Left lung (tissue), 4 donors: ENCODE measurements at regions not wholly inside any gene's neighbourhood (a gene's known extent, or its start where the extent isn't known, plus 50 kb on each side); places are given as distances from the start of the nearest gene placed in this dataset.
"Not testable (repeated sequence)": the region's sequence is repeated elsewhere in the genome, so short reads cannot be mapped to it uniquely, and the experiment has no call there.

ENCODE experiments used
- ATAC-seq: fragments of 200-7000 bp; cut with Tn5 transposase; one replicate; pipeline ENCODE4 v1.9.1; 2020; ENCODE audit warnings: moderate library complexity
- DNase-seq, 4 donors: peaks; one replicate each; pipeline ENCODE4 v3.0.0-alpha.2; 2013 to 2020
- H3K27ac ChIP-seq, 2 donors: fragments of 200-600 bp; sonication (generic) in 1 of 2; one replicate each; pipeline versions ENCODE4 v1.5.0 to v1.8.0; 2020 to 2021
- H3K27me3 ChIP-seq, 2 donors: fragments of 200-600 bp; sonication (generic) in 1 of 2; one replicate each; pipeline versions ENCODE4 v1.5.0 to v1.8.0; 2020 to 2021
- H3K36me3 ChIP-seq, 2 donors: fragments of 200-600 bp; sonication (generic) in 1 of 2; one replicate each; pipeline versions ENCODE4 v1.5.0 to v1.8.0; 2020 to 2021
- H3K4me1 ChIP-seq, 2 donors: fragments of 200-600 bp; one replicate each; pipeline ENCODE4 v1.8.0; 2021
- H3K4me3 ChIP-seq, 2 donors: fragments of 200-600 bp; sonication (generic) in 1 of 2; one replicate each; pipeline versions ENCODE4 v1.5.0 to v1.8.0; 2020 to 2021; ENCODE audit warnings: mild to moderate bottlenecking in 1 of 2
- H3K9me3 ChIP-seq, 2 donors: fragments of 200-600 bp; sonication (generic) in 1 of 2; one replicate each; pipeline versions ENCODE4 v1.5.0 to v1.8.0; 2020 to 2021
- intact Hi-C, 2 donors: fragments of 100-400 bp; cut with DNase I; formaldehyde crosslinking; loops; one replicate each; pipeline versions ENCODE4 v1.11.2 to v1.14.2; 2022
- TF ChIP-seq, protein P1 (sequence below), 2 donors: fragments of 200-600 bp; sonication (generic) in 1 of 2; IDR thresholded peaks; one replicate each; pipeline versions ENCODE4 v1.5.0 to v1.8.0; 2021; ENCODE audit warnings: antibody characterized with exemption in 2 of 2
- donor health status: DM: no; HTN: yes; CAD: no.
- donor health status: DM: no; HTN: no; CAD: no.

- ATAC-seq (no peak), DNase-seq (no peak)
- Histone ChIP-seq H3K9me3 (peaks cover 0 to 5% of the 10 kb centered on the region in 2 donors), H3K27me3 (no peaks in the 10 kb centered on the region), H3K4me3 (no peak overlapping the region), H3K36me3 (no peaks in the 10 kb centered on the region), H3K4me1 (no peaks in the 10 kb centered on the region), H3K27ac (no peak overlapping the region)
- intact Hi-C loops = no loop called here
- TF ChIP-seq, protein P1, sequence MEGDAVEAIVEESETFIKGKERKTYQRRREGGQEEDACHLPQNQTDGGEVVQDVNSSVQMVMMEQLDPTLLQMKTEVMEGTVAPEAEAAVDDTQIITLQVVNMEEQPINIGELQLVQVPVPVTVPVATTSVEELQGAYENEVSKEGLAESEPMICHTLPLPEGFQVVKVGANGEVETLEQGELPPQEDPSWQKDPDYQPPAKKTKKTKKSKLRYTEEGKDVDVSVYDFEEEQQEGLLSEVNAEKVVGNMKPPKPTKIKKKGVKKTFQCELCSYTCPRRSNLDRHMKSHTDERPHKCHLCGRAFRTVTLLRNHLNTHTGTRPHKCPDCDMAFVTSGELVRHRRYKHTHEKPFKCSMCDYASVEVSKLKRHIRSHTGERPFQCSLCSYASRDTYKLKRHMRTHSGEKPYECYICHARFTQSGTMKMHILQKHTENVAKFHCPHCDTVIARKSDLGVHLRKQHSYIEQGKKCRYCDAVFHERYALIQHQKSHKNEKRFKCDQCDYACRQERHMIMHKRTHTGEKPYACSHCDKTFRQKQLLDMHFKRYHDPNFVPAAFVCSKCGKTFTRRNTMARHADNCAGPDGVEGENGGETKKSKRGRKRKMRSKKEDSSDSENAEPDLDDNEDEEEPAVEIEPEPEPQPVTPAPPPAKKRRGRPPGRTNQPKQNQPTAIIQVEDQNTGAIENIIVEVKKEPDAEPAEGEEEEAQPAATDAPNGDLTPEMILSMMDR (IDR thresholded peaks at IDR 0.05) = no peak
Measured at GRCh38 chr10:65670087-65670486, 1255.7 kb upstream of the LRRTM3 start.

DNA sequence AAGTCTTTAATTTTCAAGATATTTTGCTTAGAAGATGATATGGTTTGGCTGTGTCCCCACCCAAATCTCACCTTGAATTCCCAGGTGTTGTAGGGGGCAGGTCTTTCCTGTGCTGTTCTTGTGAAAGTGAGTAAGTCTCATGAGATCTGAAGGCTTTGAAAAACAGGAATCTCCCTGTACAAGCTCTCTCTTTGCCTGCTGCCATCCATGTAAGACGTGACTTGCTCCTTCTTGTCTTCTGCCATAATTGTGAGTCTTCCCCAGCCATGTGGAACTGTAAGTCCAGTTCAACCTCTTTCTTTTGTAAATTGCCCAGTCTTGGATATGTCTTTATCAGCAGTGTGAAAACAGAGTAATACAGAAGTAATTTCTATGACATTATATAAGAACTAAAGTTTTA lies 1255.2 kb upstream of the LRRTM3 start:
- intact Hi-C loops, ATAC-seq, H3K27ac ChIP-seq, H3K9me3 ChIP-seq, H3K36me3 ChIP-seq, H3K4me3 ChIP-seq, H3K4me1 ChIP-seq, H3K27me3 ChIP-seq, DNase-seq: not testable (repeated sequence)

DNA sequence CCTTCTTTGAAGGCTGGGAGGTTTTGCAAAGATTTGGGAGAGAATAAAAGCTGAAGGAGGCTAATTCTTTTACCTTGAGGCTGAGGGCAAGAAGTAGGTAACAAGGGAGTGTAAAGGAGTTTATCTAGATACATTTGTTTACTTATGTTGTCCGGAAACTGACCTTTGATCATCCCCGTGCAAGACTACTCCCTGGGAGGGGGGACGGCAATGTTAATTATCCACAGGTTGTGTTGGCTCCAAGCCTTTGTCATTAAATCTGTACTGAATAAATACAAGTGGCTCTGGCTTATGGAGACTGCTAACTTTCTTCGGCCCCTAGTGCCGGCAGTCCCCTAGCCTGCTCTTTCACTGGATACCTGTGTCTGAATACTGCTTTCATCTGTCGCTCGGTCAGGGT lies 1250.6 kb upstream of the LRRTM3 start:
- Histone ChIP-seq H3K36me3 (no peaks in the 10 kb centered on the region), H3K27ac (no peak overlapping the region), H3K4me1 (no peaks in the 10 kb centered on the region), H3K27me3 (no peaks in the 10 kb centered on the region), H3K4me3 (no peak overlapping the region), H3K9me3 (peaks cover 0 to 5% of the 10 kb centered on the region in 2 donors)
- DNase-seq (no peak), ATAC-seq (no peak)
- TF ChIP-seq, protein P1 (IDR thresholded peaks at IDR 0.05) = no peak
- intact Hi-C loops = no loop called here

DNA sequence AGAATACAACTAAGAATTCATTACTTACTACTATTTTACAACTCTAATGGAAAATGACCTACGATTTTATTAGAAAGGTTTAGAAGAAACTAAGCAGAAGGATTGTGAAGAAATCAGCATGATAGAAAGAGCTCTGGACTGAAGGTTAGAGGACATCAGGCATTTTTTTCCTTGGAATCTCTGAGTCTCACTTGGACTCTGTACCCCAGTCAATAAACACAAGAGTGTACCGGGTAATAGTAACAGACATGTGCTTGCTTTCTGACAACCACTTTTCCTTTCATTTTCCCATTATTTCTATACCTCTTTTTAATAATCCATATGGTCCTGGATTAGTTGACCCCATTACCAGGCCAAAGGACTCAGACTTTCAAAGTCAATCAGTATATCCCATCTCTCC lies 1240.9 kb upstream of the LRRTM3 start:
- ATAC-seq = no peak
- TF ChIP-seq, protein P1 (IDR thresholded peaks at IDR 0.05) = no peak
- intact Hi-C loops = no loop called here
- Histone ChIP-seq H3K36me3 (no peaks in the 10 kb centered on the region), H3K4me1 (no peaks in the 10 kb centered on the region), H3K27ac (no peak overlapping the region), H3K9me3 (no peaks in the 10 kb centered on the region), H3K27me3 (no peaks in the 10 kb centered on the region), H3K4me3 (no peak overlapping the region)
- no peak for DNase-seq

DNA sequence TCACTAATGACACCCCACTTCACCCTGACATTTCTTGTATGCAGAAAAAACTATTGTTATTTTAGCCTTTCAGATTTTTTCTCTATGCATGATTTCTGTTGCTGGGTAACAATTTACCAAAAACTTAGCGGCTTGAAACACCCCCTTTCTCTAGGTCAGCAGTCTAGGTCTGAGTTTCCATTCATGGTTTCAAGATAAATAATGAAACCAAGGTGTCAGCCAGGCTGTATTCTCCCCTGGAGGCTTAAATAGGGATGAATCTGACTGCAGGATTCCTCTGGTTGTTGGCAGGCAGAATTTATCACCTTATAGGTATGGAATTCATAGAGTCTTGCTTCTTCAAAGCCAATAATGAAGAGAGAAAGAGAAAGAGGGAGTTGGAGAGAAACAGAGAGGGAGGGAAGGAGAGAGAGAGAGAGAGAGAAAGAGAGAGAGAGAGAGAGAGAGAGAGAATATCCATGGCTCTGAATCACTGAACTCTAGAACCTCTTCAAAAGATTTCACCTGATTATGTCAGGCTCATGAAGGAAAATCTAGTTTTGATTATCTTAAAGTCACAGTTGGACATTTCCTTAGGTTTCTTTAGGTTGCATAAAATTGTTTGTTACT lies 1224.6 kb upstream of the LRRTM3 start:
- ATAC-seq (no peak), DNase-seq (no peak)
- Histone ChIP-seq H3K9me3 (no peaks in the 10 kb centered on the region), H3K4me3 (no peak overlapping the region), H3K27ac (no peak overlapping the region), H3K27me3 (no peaks in the 10 kb centered on the region), H3K36me3 (no peaks in the 10 kb centered on the region), H3K4me1 (no peaks in the 10 kb centered on the region)
- TF ChIP-seq, protein P1 (IDR thresholded peaks at IDR 0.05) = no peak
- intact Hi-C loops = no loop called here

DNA sequence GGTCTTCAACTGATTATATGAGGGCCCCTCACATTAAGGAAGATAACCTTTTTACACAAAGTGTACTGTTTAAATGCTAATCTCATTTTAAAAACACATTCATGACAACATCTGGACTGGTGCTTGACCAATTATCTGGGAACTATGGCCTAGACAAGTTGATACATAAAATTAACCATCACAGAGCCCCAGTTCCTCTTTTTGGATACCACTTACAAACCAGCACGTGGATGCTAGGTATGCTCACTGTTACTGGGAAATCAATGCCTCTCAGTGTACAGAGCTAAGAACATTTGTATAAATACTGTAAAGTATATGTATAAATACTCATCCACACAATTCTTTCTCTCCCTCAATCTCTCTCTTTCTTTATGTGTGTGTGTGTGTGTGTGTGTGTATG lies 1217.8 kb upstream of the LRRTM3 start:
- ATAC-seq (no peak), DNase-seq (no peak)
- Histone ChIP-seq H3K27ac (no peak overlapping the region), H3K9me3 (no peaks in the 10 kb centered on the region), H3K27me3 (no peaks in the 10 kb centered on the region), H3K4me1 (no peaks in the 10 kb centered on the region), H3K36me3 (no peaks in the 10 kb centered on the region), H3K4me3 (no peak overlapping the region)
- intact Hi-C loops = no loop called here
- TF ChIP-seq, protein P1 (IDR thresholded peaks at IDR 0.05) = no peak
